ENCODE measurements at regions not wholly inside any gene's neighbourhood (a gene's known extent, or its start where the extent isn't known, plus 50 kb on each side); places are given as distances from the start of the nearest gene placed in this dataset.

DNA sequence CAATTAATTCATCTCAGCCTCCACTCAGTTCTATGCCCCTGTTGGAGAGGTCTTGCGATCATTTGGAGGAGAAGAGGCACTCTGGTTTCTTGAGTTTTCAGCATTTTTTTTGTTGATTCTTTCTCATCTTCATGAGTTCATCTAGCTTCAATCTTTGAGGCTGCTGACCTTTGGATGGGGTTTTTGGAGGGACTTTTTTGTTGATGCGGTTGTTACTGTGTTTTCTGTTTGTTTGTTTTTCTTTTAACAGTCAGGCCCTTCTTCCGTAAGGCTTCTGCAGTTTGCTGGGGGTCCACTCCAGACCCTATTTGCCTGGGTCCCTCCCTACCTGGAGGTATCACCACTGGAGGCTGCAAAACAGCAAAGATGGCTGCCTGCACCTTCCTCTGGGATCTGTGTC lies 149.9 kb upstream of the RBBP8 start:
- Mint-ChIP-seq H3K4me3 (no peak overlapping the region), H3K36me3 (no peaks in the 10 kb centered on the region), H3K4me1 (ENCODE audit: low read depth in 2 of 2) (no peaks in the 10 kb centered on the region), H3K27me3 (peaks cover 32 to 47% of the 10 kb centered on the region in 2 donors), H3K9me3 (no peaks in the 10 kb centered on the region), H3K27ac (no peak overlapping the region)
- ATAC-seq (no peak), DNase-seq (ENCODE audit: low spot score) (no peak)

- no peaks in the 10 kb centered on the region for H3K9me3 Mint-ChIP-seq
- DNase-seq (ENCODE audit: low spot score), result no peak
- peaks cover 32 to 47% of the 10 kb centered on the region in 2 donors for H3K27me3 Mint-ChIP-seq
- no peaks in the 10 kb centered on the region for H3K4me1 Mint-ChIP-seq (ENCODE audit: low read depth in 2 of 2)
- H3K27ac Mint-ChIP-seq, result no peak overlapping the region
- H3K36me3 Mint-ChIP-seq, result no peaks in the 10 kb centered on the region
- no peak overlapping the region for H3K4me3 Mint-ChIP-seq
- ATAC-seq, result no peak
These were observed 149.5 kb upstream of the RBBP8 start for GRCh38 chr18:22783662-22784076.

- H3K36me3 Mint-ChIP-seq, result no peaks in the 10 kb centered on the region
- H3K27me3 Mint-ChIP-seq, result peaks cover 25 to 42% of the 10 kb centered on the region in 2 donors
- no peaks in the 10 kb centered on the region for H3K9me3 Mint-ChIP-seq
- DNase-seq (ENCODE audit: low spot score) (no peak), ATAC-seq (no peak)
- no peak overlapping the region for H3K4me3 Mint-ChIP-seq
- H3K4me1 Mint-ChIP-seq (ENCODE audit: low read depth in 2 of 2), result no peaks in the 10 kb centered on the region
- no peak overlapping the region for H3K27ac Mint-ChIP-seq
These were observed 144.1 kb upstream of the RBBP8 start for GRCh38 chr18:22789052-22789451.

GRCh38 chr18:22789600-22789999 lies 143.5 kb upstream of the RBBP8 start:
- H3K27ac Mint-ChIP-seq, result no peak overlapping the region
- DNase-seq (ENCODE audit: low spot score) (no peak), ATAC-seq (no peak)
- H3K36me3 Mint-ChIP-seq, result no peaks in the 10 kb centered on the region
- H3K4me3 Mint-ChIP-seq, result no peak overlapping the region
- H3K27me3 Mint-ChIP-seq, result peaks cover 23 to 45% of the 10 kb centered on the region in 2 donors
- no peaks in the 10 kb centered on the region for H3K9me3 Mint-ChIP-seq
- H3K4me1 Mint-ChIP-seq (ENCODE audit: low read depth in 2 of 2), result no peaks in the 10 kb centered on the region

GRCh38 chr18:22790545-22791309 lies 142.4 kb upstream of the RBBP8 start:
- H3K36me3 Mint-ChIP-seq, result no peaks in the 10 kb centered on the region
- no peak for ATAC-seq
- H3K4me1 Mint-ChIP-seq (ENCODE audit: low read depth in 2 of 2), result no peaks in the 10 kb centered on the region
- no peak overlapping the region for H3K4me3 Mint-ChIP-seq
- no peak overlapping the region for H3K27ac Mint-ChIP-seq
- H3K9me3 Mint-ChIP-seq, result no peaks in the 10 kb centered on the region
- peaks cover 20 to 38% of the 10 kb centered on the region in 2 donors for H3K27me3 Mint-ChIP-seq
- no peak for DNase-seq (ENCODE audit: low spot score)

DNA sequence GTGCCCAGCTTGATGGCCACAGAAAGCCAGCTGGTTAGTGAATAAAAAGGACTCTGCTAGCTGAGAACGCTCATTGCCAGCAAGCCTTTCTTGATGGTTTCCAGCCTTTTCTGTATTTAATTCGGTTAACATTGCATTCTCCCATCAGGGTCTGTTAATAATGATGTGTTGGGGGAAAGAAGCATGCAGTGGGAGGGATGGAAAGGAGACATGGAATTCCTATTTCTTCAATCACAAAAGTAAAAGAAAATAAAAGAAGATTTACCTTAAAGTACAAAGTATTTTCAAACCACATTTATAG lies 141.9 kb upstream of the RBBP8 start:
- H3K27me3 Mint-ChIP-seq, result peaks cover 18 to 35% of the 10 kb centered on the region in 2 donors
- H3K4me1 Mint-ChIP-seq (ENCODE audit: low read depth in 2 of 2), result no peaks in the 10 kb centered on the region
- H3K9me3 Mint-ChIP-seq, result no peaks in the 10 kb centered on the region
- no peaks in the 10 kb centered on the region for H3K36me3 Mint-ChIP-seq
- H3K4me3 Mint-ChIP-seq, result no peak overlapping the region
- DNase-seq (ENCODE audit: low spot score) (no peak), ATAC-seq (no peak)
- no peak overlapping the region for H3K27ac Mint-ChIP-seq

DNA sequence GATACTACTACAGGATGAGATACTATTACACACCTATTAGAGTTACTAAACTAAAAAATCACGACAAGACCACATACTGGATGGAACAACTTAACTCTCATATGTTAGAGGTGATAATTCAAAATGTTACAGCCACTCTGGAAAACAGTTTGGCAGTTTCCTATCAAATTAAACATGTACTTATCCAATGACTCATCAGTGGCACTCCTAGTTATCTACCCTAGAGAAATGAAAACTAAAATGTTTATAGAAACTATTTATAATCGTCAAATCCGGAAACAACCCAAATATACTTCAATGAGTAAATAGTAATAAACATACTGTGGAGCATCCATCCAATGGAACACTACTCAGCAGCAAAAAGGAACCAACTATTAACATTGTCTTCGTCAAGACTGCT lies 137.0 kb upstream of the RBBP8 start:
- no peaks in the 10 kb centered on the region for H3K9me3 Mint-ChIP-seq
- H3K4me3 Mint-ChIP-seq, result no peak overlapping the region
- H3K27ac Mint-ChIP-seq, result no peak overlapping the region
- ATAC-seq (no peak), DNase-seq (ENCODE audit: low spot score) (no peak)
- H3K27me3 Mint-ChIP-seq, result peaks cover 10 to 15% of the 10 kb centered on the region in 2 donors
- H3K36me3 Mint-ChIP-seq, result no peaks in the 10 kb centered on the region
- H3K4me1 Mint-ChIP-seq (ENCODE audit: low read depth in 2 of 2), result no peaks in the 10 kb centered on the region

- peaks cover 4 to 6% of the 10 kb centered on the region in 2 donors for H3K27me3 Mint-ChIP-seq
- DNase-seq (ENCODE audit: low spot score), result no peak
- H3K27ac Mint-ChIP-seq, result no peak overlapping the region
- no peak for ATAC-seq
- no peaks in the 10 kb centered on the region for H3K4me1 Mint-ChIP-seq (ENCODE audit: low read depth in 2 of 2)
- no peaks in the 10 kb centered on the region for H3K9me3 Mint-ChIP-seq
- no peaks in the 10 kb centered on the region for H3K36me3 Mint-ChIP-seq
- no peak overlapping the region for H3K4me3 Mint-ChIP-seq
These were observed 132.6 kb upstream of the RBBP8 start for GRCh38 chr18:22800551-22800951.

DNA sequence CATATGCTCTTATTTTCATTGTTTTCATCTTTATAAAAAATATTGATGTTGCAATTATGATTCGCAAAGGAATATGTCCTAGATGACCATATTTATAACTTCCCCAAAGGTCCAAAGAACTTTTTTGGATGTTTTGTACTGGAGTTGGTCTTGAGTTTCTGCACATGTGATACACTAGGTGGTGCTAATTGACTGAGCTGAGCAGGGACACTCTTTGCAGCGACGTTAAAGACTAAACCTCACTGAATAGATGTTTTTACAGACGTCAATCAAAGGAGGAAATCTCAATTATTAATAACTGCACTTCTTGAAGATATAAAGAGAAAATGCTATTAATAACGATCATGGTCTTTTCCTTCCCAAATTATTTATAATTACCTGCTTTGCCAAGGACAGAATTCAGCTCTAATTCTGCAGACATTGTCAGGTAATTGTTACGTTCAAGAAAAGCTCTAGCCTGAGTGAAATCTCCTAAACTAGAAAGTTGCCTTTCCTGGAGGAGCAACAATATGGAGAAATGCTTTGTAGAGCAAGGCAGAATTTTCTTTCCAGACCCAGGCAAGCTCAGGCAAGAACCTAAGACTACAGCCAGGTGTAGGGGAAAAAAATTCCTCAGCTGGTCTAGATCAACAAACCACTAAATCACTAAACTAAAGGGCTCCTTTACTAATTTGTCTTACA lies 119.3 kb upstream of the RBBP8 start:
- H3K4me3 Mint-ChIP-seq, result no peak overlapping the region
- peaks cover 20 to 30% of the 10 kb centered on the region in 2 donors for H3K27me3 Mint-ChIP-seq
- no peaks in the 10 kb centered on the region for H3K4me1 Mint-ChIP-seq (ENCODE audit: low read depth in 2 of 2)
- no peaks in the 10 kb centered on the region for H3K36me3 Mint-ChIP-seq
- H3K9me3 Mint-ChIP-seq, result no peaks in the 10 kb centered on the region
- no peak overlapping the region for H3K27ac Mint-ChIP-seq
- no peak for ATAC-seq
- DNase-seq (ENCODE audit: low spot score), result no peak

DNA sequence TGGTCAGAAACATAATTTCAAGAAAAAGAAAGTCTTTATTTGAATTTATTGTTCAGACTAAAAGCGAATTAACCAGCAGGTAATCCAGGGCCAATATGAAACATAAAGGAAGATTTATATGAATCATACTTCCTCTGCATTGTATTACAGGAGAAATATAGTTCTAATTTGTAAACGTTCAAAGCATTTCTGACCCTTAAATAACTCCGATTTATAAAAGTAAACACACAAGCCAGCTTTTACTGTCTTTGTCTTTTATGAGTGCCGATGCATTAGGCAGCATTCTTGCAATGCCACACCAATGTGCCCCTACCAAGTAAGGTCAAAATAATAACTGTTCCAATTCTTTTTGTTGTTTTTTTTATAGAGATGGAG lies 118.8 kb upstream of the RBBP8 start:
- H3K9me3 Mint-ChIP-seq, result no peaks in the 10 kb centered on the region
- no peaks in the 10 kb centered on the region for H3K36me3 Mint-ChIP-seq
- no peak for ATAC-seq
- no peak overlapping the region for H3K4me3 Mint-ChIP-seq
- peaks cover 20 to 30% of the 10 kb centered on the region in 2 donors for H3K27me3 Mint-ChIP-seq
- DNase-seq (ENCODE audit: low spot score), result no peak
- no peaks in the 10 kb centered on the region for H3K4me1 Mint-ChIP-seq (ENCODE audit: low read depth in 2 of 2)
- no peak overlapping the region for H3K27ac Mint-ChIP-seq

GRCh38 chr18:22816266-22817176 lies 116.6 kb upstream of the RBBP8 start:
- H3K27me3 Mint-ChIP-seq, result peaks cover 16 to 19% of the 10 kb centered on the region in 2 donors
- no peaks in the 10 kb centered on the region for H3K4me1 Mint-ChIP-seq (ENCODE audit: low read depth in 2 of 2)
- H3K27ac Mint-ChIP-seq, result no peak overlapping the region
- no peak overlapping the region for H3K4me3 Mint-ChIP-seq
- DNase-seq (ENCODE audit: low spot score) (no peak), ATAC-seq (peak in 1 of 2 donors; percentile 48)
- H3K36me3 Mint-ChIP-seq, result no peaks in the 10 kb centered on the region
- H3K9me3 Mint-ChIP-seq, result no peaks in the 10 kb centered on the region

GRCh38 chr18:22817844-22818243 lies 115.3 kb upstream of the RBBP8 start:
- H3K4me3 Mint-ChIP-seq, result no peak overlapping the region
- H3K9me3 Mint-ChIP-seq, result no peaks in the 10 kb centered on the region
- DNase-seq (ENCODE audit: low spot score), result no peak
- no peak overlapping the region for H3K27ac Mint-ChIP-seq
- ATAC-seq, result no peak
- no peaks in the 10 kb centered on the region for H3K4me1 Mint-ChIP-seq (ENCODE audit: low read depth in 2 of 2)
- H3K27me3 Mint-ChIP-seq, result peaks cover 8 to 10% of the 10 kb centered on the region in 2 donors
- H3K36me3 Mint-ChIP-seq, result no peaks in the 10 kb centered on the region

- ATAC-seq, result no peak
- Mint-ChIP-seq H3K9me3 (no peaks in the 10 kb centered on the region), H3K27me3 (peaks cover 0 to 2% of the 10 kb centered on the region in 2 donors), H3K4me1 (ENCODE audit: low read depth in 2 of 2) (no peaks in the 10 kb centered on the region), H3K36me3 (no peaks in the 10 kb centered on the region), H3K4me3 (no peak overlapping the region), H3K27ac (no peak overlapping the region)
- no peak for DNase-seq (ENCODE audit: low spot score)
These were observed 111.1 kb upstream of the RBBP8 start for GRCh38 chr18:22822024-22822423.
